HFFc6 (cell line): ENCODE measurements at regions not wholly inside any gene's neighbourhood (a gene's known extent, or its start where the extent isn't known, plus 50 kb on each side); places are given as distances from the start of the nearest gene placed in this dataset.
"Not testable (repeated sequence)": the region's sequence is repeated elsewhere in the genome, so short reads cannot be mapped to it uniquely, and the experiment has no call there.

ENCODE experiments used
- DNase-seq: peaks from one replicate; pipeline ENCODE4 v3.0.0-alpha.2; 2018
- H3K27ac Mint-ChIP-seq: 2 replicates; pipeline ENCODE4 v1.8.0; 2020; ENCODE audit warnings: mild to moderate bottlenecking, mixed read lengths
- H3K27me3 Mint-ChIP-seq: 2 replicates; pipeline ENCODE4 v1.8.0; 2021; ENCODE audit warnings: mild to moderate bottlenecking, moderate library complexity, mixed read lengths; ENCODE audit not compliant: insufficient read depth
- H3K36me3 Mint-ChIP-seq: 2 replicates; pipeline ENCODE4 v1.8.0; 2021; ENCODE audit warnings: low read depth, mixed read lengths
- H3K4me1 Mint-ChIP-seq: 2 replicates; pipeline ENCODE4 v1.8.0; 2020; ENCODE audit warnings: low read depth, mixed read lengths
- H3K4me3 Mint-ChIP-seq: 2 replicates; pipeline ENCODE4 v1.8.0; 2020; ENCODE audit warnings: mild to moderate bottlenecking, moderate library complexity, mixed read lengths
- H3K9me3 Mint-ChIP-seq: 2 replicates; pipeline ENCODE4 v1.8.0; 2020; ENCODE audit warnings: mild to moderate bottlenecking, mixed read lengths
- CTCF ChIP-seq: fragments of 200-600 bp; sonication (generic); IDR thresholded peaks from 2 replicates; pipeline ENCODE4 v1.5.0; 2021; ENCODE audit warnings: antibody characterized with exemption, mild to moderate bottlenecking

- H3K27me3 Mint-ChIP-seq: no peaks in the 10 kb centered on the region
- H3K4me1 Mint-ChIP-seq: no peaks in the 10 kb centered on the region
- no peak overlapping the region for H3K4me3 Mint-ChIP-seq
- H3K36me3 Mint-ChIP-seq: no peaks in the 10 kb centered on the region; the same call in 1 of the 2 replicates
- H3K9me3 Mint-ChIP-seq: peaks cover 41% of the 10 kb centered on the region
- DNase-seq: no peak
- H3K27ac Mint-ChIP-seq: no peak overlapping the region
- TF ChIP-seq CTCF: no peak
Observed at GRCh38 chr5:75831561-75831960, 114.3 kb upstream of the POC5 start.

GRCh38 chr5:75828029-75828428 lies 110.8 kb upstream of the POC5 start:
- Mint-ChIP-seq H3K9me3 (peaks cover 41% of the 10 kb centered on the region), H3K27ac (no peak overlapping the region), H3K4me3 (no peak overlapping the region), H3K4me1 (no peaks in the 10 kb centered on the region), H3K36me3 (no peaks in the 10 kb centered on the region; the same call in 1 of the 2 replicates), H3K27me3 (no peaks in the 10 kb centered on the region)
- TF ChIP-seq CTCF: no peak
- DNase-seq: no peak

GRCh38 chr5:75824323-75824722 lies 107.1 kb upstream of the POC5 start:
- H3K36me3 Mint-ChIP-seq: no peaks in the 10 kb centered on the region
- H3K4me3 Mint-ChIP-seq: no peak overlapping the region
- no peak for DNase-seq
- H3K9me3 Mint-ChIP-seq: peaks cover 34% of the 10 kb centered on the region
- no peak for TF ChIP-seq CTCF
- no peaks in the 10 kb centered on the region for H3K27me3 Mint-ChIP-seq
- no peak overlapping the region for H3K27ac Mint-ChIP-seq
- no peaks in the 10 kb centered on the region for H3K4me1 Mint-ChIP-seq

GRCh38 chr5:75823811-75824210 lies 106.6 kb upstream of the POC5 start:
- Mint-ChIP-seq H3K4me1 (no peaks in the 10 kb centered on the region), H3K9me3 (peaks cover 37% of the 10 kb centered on the region), H3K27ac (no peak overlapping the region), H3K4me3 (no peak overlapping the region), H3K36me3 (no peaks in the 10 kb centered on the region), H3K27me3 (no peaks in the 10 kb centered on the region)
- no peak for TF ChIP-seq CTCF
- no peak for DNase-seq

- Mint-ChIP-seq H3K27me3 (no peaks in the 10 kb centered on the region; the same call in 1 of the 2 replicates), H3K27ac (no peak overlapping the region), H3K9me3 (peaks cover 55% of the 10 kb centered on the region), H3K36me3 (no peaks in the 10 kb centered on the region), H3K4me3 (no peak overlapping the region), H3K4me1 (no peaks in the 10 kb centered on the region)
- DNase-seq: no peak
- no peak for TF ChIP-seq CTCF
Observed at GRCh38 chr5:75818661-75819060, 101.4 kb upstream of the POC5 start.

GRCh38 chr5:75799695-75800094 lies 82.5 kb upstream of the POC5 start:
- H3K36me3 Mint-ChIP-seq, H3K4me1 Mint-ChIP-seq, H3K27me3 Mint-ChIP-seq, H3K27ac Mint-ChIP-seq, H3K4me3 Mint-ChIP-seq, DNase-seq: not testable (repeated sequence)
- H3K9me3 Mint-ChIP-seq: peaks cover 42% of the 10 kb centered on the region

GRCh38 chr5:75769338-75769737 lies 52.1 kb upstream of the POC5 start:
- not testable (repeated sequence) for H3K4me1 Mint-ChIP-seq, H3K36me3 Mint-ChIP-seq, H3K27ac Mint-ChIP-seq, H3K9me3 Mint-ChIP-seq, DNase-seq, H3K27me3 Mint-ChIP-seq, H3K4me3 Mint-ChIP-seq
